Progenitor cell of endocrine pancreas (in vitro differentiated cells): ENCODE measurements at regions not wholly inside any gene's neighbourhood (a gene's known extent, or its start where the extent isn't known, plus 50 kb on each side); places are given as distances from the start of the nearest gene placed in this dataset.

Source experiments
- DNase-seq: peaks from one replicate; pipeline ENCODE4 v3.0.0; 2021; ENCODE audit warnings: low spot score; ENCODE audit not compliant: unreplicated experiment
- H3K27ac Mint-ChIP-seq: 2 replicates; pipeline ENCODE4 v1.8.0; 2021; ENCODE audit warnings: mild to moderate bottlenecking, moderate library complexity, mixed read lengths
- H3K27me3 Mint-ChIP-seq: 2 replicates; pipeline ENCODE4 v1.8.0; 2021; ENCODE audit warnings: mixed read lengths
- H3K36me3 Mint-ChIP-seq: 2 replicates; pipeline ENCODE4 v1.8.0; 2022; ENCODE audit warnings: mixed read lengths; ENCODE audit not compliant: insufficient read depth
- H3K4me1 Mint-ChIP-seq: 2 replicates; pipeline ENCODE4 v1.8.0; 2021; ENCODE audit warnings: low read depth, mixed read lengths
- H3K4me3 Mint-ChIP-seq: 2 replicates; pipeline ENCODE4 v1.8.0; 2021; ENCODE audit warnings: low read depth, mild to moderate bottlenecking, moderate library complexity, mixed read lengths
- H3K9me3 Mint-ChIP-seq: 2 replicates; pipeline ENCODE4 v1.8.0; 2021; ENCODE audit warnings: low read depth, mixed read lengths
- CTCF ChIP-seq: fragments of 200-600 bp; sonication (generic); IDR thresholded peaks from one replicate; pipeline ENCODE4 v1.5.0; 2021; ENCODE audit warnings: antibody characterized with exemption, mild to moderate bottlenecking; ENCODE audit not compliant: unreplicated experiment

- no peaks in the 10 kb centered on the region for H3K27me3 Mint-ChIP-seq
- no peak for DNase-seq
- H3K36me3 Mint-ChIP-seq: no peaks in the 10 kb centered on the region
- TF ChIP-seq CTCF: no peak
- H3K27ac Mint-ChIP-seq: no peak overlapping the region
- H3K9me3 Mint-ChIP-seq: no peaks in the 10 kb centered on the region
- H3K4me3 Mint-ChIP-seq: no peak overlapping the region
- peaks cover 3% of the 10 kb centered on the region for H3K4me1 Mint-ChIP-seq
Measured at GRCh38 chr7:46157931-46158330, 236.9 kb upstream of the IGFBP3 start.

GRCh38 chr7:46157404-46157803, 236.3 kb upstream of the IGFBP3 start:
- no peaks in the 10 kb centered on the region for H3K36me3 Mint-ChIP-seq
- no peak for DNase-seq
- H3K27me3 Mint-ChIP-seq: no peaks in the 10 kb centered on the region
- no peak overlapping the region for H3K4me3 Mint-ChIP-seq
- H3K27ac Mint-ChIP-seq: no peak overlapping the region
- H3K9me3 Mint-ChIP-seq: no peaks in the 10 kb centered on the region
- H3K4me1 Mint-ChIP-seq: peaks cover 3% of the 10 kb centered on the region
- no peak for TF ChIP-seq CTCF

- no peak for TF ChIP-seq CTCF
- Mint-ChIP-seq H3K36me3 (no peaks in the 10 kb centered on the region), H3K27me3 (no peaks in the 10 kb centered on the region), H3K4me3 (no peak overlapping the region), H3K27ac (no peak overlapping the region), H3K9me3 (no peaks in the 10 kb centered on the region), H3K4me1 (peaks cover 3% of the 10 kb centered on the region)
- no peak for DNase-seq
Measured at GRCh38 chr7:46156853-46157252, 235.8 kb upstream of the IGFBP3 start.

- no peak for DNase-seq
- Mint-ChIP-seq H3K27ac (no peak overlapping the region), H3K9me3 (no peaks in the 10 kb centered on the region), H3K27me3 (no peaks in the 10 kb centered on the region), H3K36me3 (no peaks in the 10 kb centered on the region), H3K4me1 (peaks cover 3% of the 10 kb centered on the region), H3K4me3 (no peak overlapping the region)
- TF ChIP-seq CTCF: no peak
Measured at GRCh38 chr7:46156086-46156485, 235.0 kb upstream of the IGFBP3 start.

- no peak for TF ChIP-seq CTCF
- Mint-ChIP-seq H3K4me1 (peaks cover under 1% of the 10 kb centered on the region), H3K9me3 (no peaks in the 10 kb centered on the region), H3K36me3 (no peaks in the 10 kb centered on the region), H3K27ac (no peak overlapping the region), H3K27me3 (no peaks in the 10 kb centered on the region), H3K4me3 (no peak overlapping the region)
- no peak for DNase-seq
Measured at GRCh38 chr7:46155367-46155766, 234.3 kb upstream of the IGFBP3 start.
